Type B pancreatic cell (in vitro differentiated cells): ENCODE measurements at regions not wholly inside any gene's neighbourhood (a gene's known extent, or its start where the extent isn't known, plus 50 kb on each side); places are given as distances from the start of the nearest gene placed in this dataset.

Experiments used
- DNase-seq: peaks from one replicate; pipeline ENCODE4 v3.0.0; 2021; ENCODE audit warnings: mixed read lengths; ENCODE audit not compliant: unreplicated experiment; ENCODE audit errors: extremely low spot score
- H3K27ac Mint-ChIP-seq: 2 replicates; pipeline ENCODE4 v1.8.0; 2021; ENCODE audit warnings: mild to moderate bottlenecking, mixed read lengths
- H3K27me3 Mint-ChIP-seq: 2 replicates; pipeline ENCODE4 v1.8.0; 2021; ENCODE audit warnings: mixed read lengths
- H3K36me3 Mint-ChIP-seq: 2 replicates; pipeline ENCODE4 v1.8.0; 2021; ENCODE audit warnings: mixed read lengths
- H3K4me1 Mint-ChIP-seq: one replicate; pipeline ENCODE4 v1.8.0; 2021; ENCODE audit warnings: mixed read lengths; ENCODE audit not compliant: unreplicated experiment
- H3K4me3 Mint-ChIP-seq: 2 replicates; pipeline ENCODE4 v1.8.0; 2021; ENCODE audit warnings: mild to moderate bottlenecking, mixed read lengths
- H3K9me3 Mint-ChIP-seq: 2 replicates; pipeline ENCODE4 v1.8.0; 2021; ENCODE audit warnings: mixed read lengths
- CTCF ChIP-seq: fragments of 200-600 bp; sonication (generic); conservative IDR thresholded peaks from 2 replicates; pipeline ENCODE4 v1.5.0; 2021; ENCODE audit warnings: antibody characterized with exemption, mild to moderate bottlenecking

- Mint-ChIP-seq H3K4me1 (peaks cover 28% of the 10 kb centered on the region), H3K36me3 (no peaks in the 10 kb centered on the region), H3K27me3 (peaks cover 10% of the 10 kb centered on the region), H3K9me3 (no peaks in the 10 kb centered on the region), H3K4me3 (no peak overlapping the region), H3K27ac (no peak overlapping the region)
- TF ChIP-seq CTCF = no peak
- DNase-seq = no peak
These were observed 163.7 kb downstream of the SNAPC1 start for GRCh38 chr14:61925732-61926435.

GRCh38 chr14:61927060-61927459 lies 164.8 kb downstream of the SNAPC1 start:
- H3K4me1 Mint-ChIP-seq = peaks cover 28% of the 10 kb centered on the region
- no peaks in the 10 kb centered on the region for H3K36me3 Mint-ChIP-seq
- peaks cover 10% of the 10 kb centered on the region for H3K27me3 Mint-ChIP-seq
- TF ChIP-seq CTCF = no peak
- H3K9me3 Mint-ChIP-seq = no peaks in the 10 kb centered on the region
- no peak for DNase-seq
- H3K27ac Mint-ChIP-seq = peak overlapping the region; percentile 36
- peak overlapping the region; percentile 5 for H3K4me3 Mint-ChIP-seq

- Mint-ChIP-seq H3K4me1 (peaks cover 28% of the 10 kb centered on the region), H3K27ac (peak overlapping the region; percentile 75), H3K27me3 (peaks cover 10% of the 10 kb centered on the region), H3K9me3 (no peaks in the 10 kb centered on the region), H3K4me3 (peak overlapping the region; percentile 61), H3K36me3 (no peaks in the 10 kb centered on the region)
- TF ChIP-seq CTCF = no peak
- DNase-seq = no peak
These were observed 165.3 kb downstream of the SNAPC1 start for GRCh38 chr14:61927520-61927919.

GRCh38 chr14:61928300-61928699 lies 166.1 kb downstream of the SNAPC1 start:
- H3K9me3 Mint-ChIP-seq = no peaks in the 10 kb centered on the region
- no peaks in the 10 kb centered on the region for H3K36me3 Mint-ChIP-seq
- peak overlapping the region; percentile 61 for H3K4me3 Mint-ChIP-seq
- DNase-seq = no peak
- no peak for TF ChIP-seq CTCF
- peaks cover 10% of the 10 kb centered on the region for H3K27me3 Mint-ChIP-seq
- H3K4me1 Mint-ChIP-seq = peaks cover 28% of the 10 kb centered on the region
- peak overlapping the region; percentile 75 for H3K27ac Mint-ChIP-seq

- Mint-ChIP-seq H3K4me1 (peaks cover 28% of the 10 kb centered on the region), H3K27ac (no peak overlapping the region)
These were observed 166.5 kb downstream of the SNAPC1 start for GRCh38 chr14:61928701-61929100.

More at GRCh38 chr14:61928701-61929100, 166.5 kb downstream of the SNAPC1 start:
- Mint-ChIP-seq H3K27me3 (peaks cover 10% of the 10 kb centered on the region), H3K9me3 (no peaks in the 10 kb centered on the region), H3K36me3 (no peaks in the 10 kb centered on the region), H3K4me3 (no peak overlapping the region)
- DNase-seq = no peak
- TF ChIP-seq CTCF = no peak
